ENCODE measurements at regions not wholly inside any gene's neighbourhood (a gene's known extent, or its start where the extent isn't known, plus 50 kb on each side); places are given as distances from the start of the nearest gene placed in this dataset.
"Not testable (repeated sequence)": the region's sequence is repeated elsewhere in the genome, so short reads cannot be mapped to it uniquely, and the experiment has no call there.

- H3K4me1 Mint-ChIP-seq; H3K4me1 ChIP-seq (ENCODE audit: control insufficient read depth in 2 of 2, insufficient read depth in 2 of 2, low read length in 2 of 2); intact Hi-C loops (cut with micrococcal nuclease): not testable (repeated sequence)
Measured at GRCh38 chr2:187023996-187024395, 175.0 kb upstream of the ZSWIM2 start.

GRCh38 chr2:187017438-187017837 lies 168.5 kb upstream of the ZSWIM2 start:
- no peak for DNase-seq
- Mint-ChIP-seq H3K36me3 (no peaks in the 10 kb centered on the region), H3K4me1 (no peaks in the 10 kb centered on the region), H3K27me3 (no peaks in the 10 kb centered on the region), H3K4me3 (no peak overlapping the region), H3K9me3 (peaks cover 0 to 6% (median 4%) of the 10 kb centered on the region in 11 donors), H3K27ac (no peak overlapping the region)
- ChIA-PET CTCF (no interaction called here), POLR2A (no interaction called here)
- Histone ChIP-seq H3K4me1 (ENCODE audit: control insufficient read depth in 2 of 2, insufficient read depth in 2 of 2, low read length in 2 of 2) (no peaks in the 10 kb centered on the region), H3K4me3 (ENCODE audit: low read length) (no peak overlapping the region), H3K9me3 (ENCODE audit: control insufficient read depth in 2 of 3, low read length in 3 of 3) (no peaks in the 10 kb centered on the region), H3K27ac (ENCODE audit: low read depth, low read length) (no peak overlapping the region), H3K36me3 (ENCODE audit: control insufficient read depth in 2 of 3, insufficient read depth in 3 of 3, low read length in 3 of 3) (no peaks in the 10 kb centered on the region), H3K27me3 (ENCODE audit: control insufficient read depth in 2 of 2, insufficient read depth in 2 of 2, low read length in 2 of 2) (no peaks in the 10 kb centered on the region)
- intact Hi-C loops (cut with micrococcal nuclease): no loop called here
- no peak for ATAC-seq

More at GRCh38 chr2:187023996-187024395, 175.0 kb upstream of the ZSWIM2 start:
- H3K27ac Mint-ChIP-seq; H3K9me3 ChIP-seq (ENCODE audit: control insufficient read depth in 2 of 3, low read length in 3 of 3); H3K4me3 ChIP-seq (ENCODE audit: low read length); H3K27ac ChIP-seq (ENCODE audit: low read depth, low read length); DNase-seq; H3K36me3 ChIP-seq (ENCODE audit: control insufficient read depth in 2 of 3, insufficient read depth in 3 of 3, low read length in 3 of 3); CTCF ChIA-PET; H3K27me3 ChIP-seq (ENCODE audit: control insufficient read depth in 2 of 2, insufficient read depth in 2 of 2, low read length in 2 of 2); POLR2A ChIA-PET; ATAC-seq; H3K4me3 Mint-ChIP-seq; H3K36me3 Mint-ChIP-seq; H3K27me3 Mint-ChIP-seq: not testable (repeated sequence)
- peaks cover 5 to 43% (median 19%) of the 10 kb centered on the region in 11 donors for H3K9me3 Mint-ChIP-seq

DNA sequence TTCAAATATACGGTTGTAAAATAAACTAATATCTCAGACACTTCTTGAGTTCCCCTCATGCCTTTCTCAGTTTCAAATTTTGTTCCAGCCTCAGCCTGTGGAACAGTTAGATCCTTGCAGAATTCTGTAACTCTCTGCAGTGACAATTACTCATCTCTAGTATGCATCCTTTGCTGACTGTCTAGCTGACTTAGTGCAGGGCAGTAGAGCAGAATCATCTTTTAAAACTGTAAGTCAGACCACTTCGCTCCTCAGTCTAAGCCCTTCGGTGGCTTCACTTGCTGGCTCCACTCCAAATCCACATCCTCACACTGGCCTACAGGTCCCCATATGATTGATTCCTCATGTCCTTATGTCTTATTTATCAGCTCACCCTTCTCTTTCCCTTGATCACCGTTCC lies 164.1 kb upstream of the ZSWIM2 start:
- Mint-ChIP-seq H3K27ac (no peak overlapping the region), H3K36me3 (no peaks in the 10 kb centered on the region), H3K4me3 (no peak overlapping the region), H3K4me1 (no peaks in the 10 kb centered on the region), H3K9me3 (peaks cover 0 to 9% (median 0%) of the 10 kb centered on the region in 11 donors), H3K27me3 (no peaks in the 10 kb centered on the region)
- DNase-seq (no peak), ATAC-seq (no peak)
- intact Hi-C loops (cut with micrococcal nuclease): no loop called here
- ChIA-PET POLR2A (no interaction called here), CTCF (no interaction called here)
- H3K36me3 ChIP-seq (ENCODE audit: control insufficient read depth in 2 of 3, insufficient read depth in 3 of 3, low read length in 3 of 3): no peaks in the 10 kb centered on the region
- no peak overlapping the region for H3K4me3 ChIP-seq (ENCODE audit: low read length)
- no peaks in the 10 kb centered on the region for H3K27me3 ChIP-seq (ENCODE audit: control insufficient read depth in 2 of 2, insufficient read depth in 2 of 2, low read length in 2 of 2)
- H3K9me3 ChIP-seq (ENCODE audit: control insufficient read depth in 2 of 3, low read length in 3 of 3): no peaks in the 10 kb centered on the region
- no peaks in the 10 kb centered on the region for H3K4me1 ChIP-seq (ENCODE audit: control insufficient read depth in 2 of 2, insufficient read depth in 2 of 2, low read length in 2 of 2)
- no peak overlapping the region for H3K27ac ChIP-seq (ENCODE audit: low read depth, low read length)

DNA sequence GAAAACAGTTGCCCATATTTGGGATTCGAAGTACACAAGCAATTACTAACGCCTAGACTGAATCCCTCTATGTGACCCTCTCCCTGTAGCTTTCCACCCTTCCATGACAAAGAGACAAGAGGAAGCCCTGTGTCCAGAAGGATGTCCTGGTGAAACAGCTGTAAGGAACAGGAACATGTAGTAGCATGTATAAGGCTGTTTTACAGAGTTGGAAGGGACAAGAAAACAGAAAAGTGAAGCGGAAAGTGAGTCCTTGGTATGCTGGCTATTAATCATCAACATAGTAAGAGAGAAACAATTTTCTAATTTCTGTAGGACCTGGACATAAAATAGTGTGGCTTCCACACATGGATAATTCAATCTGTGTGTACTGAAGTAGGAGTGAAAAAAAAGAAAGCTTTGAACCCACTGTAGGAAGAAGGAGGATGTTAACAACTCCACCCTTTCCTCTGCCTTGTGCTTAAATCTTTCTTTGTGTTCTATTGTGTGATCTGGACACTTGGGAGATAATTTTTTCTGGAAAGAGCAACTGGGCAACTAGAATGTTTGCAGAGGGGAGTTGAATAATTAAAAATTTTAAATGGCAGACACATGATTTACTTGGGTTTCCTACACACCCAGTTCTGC lies 162.3 kb upstream of the ZSWIM2 start:
- no peaks in the 10 kb centered on the region for H3K4me1 Mint-ChIP-seq
- DNase-seq (no peak), ATAC-seq (no peak)
- Histone ChIP-seq H3K9me3 (ENCODE audit: control insufficient read depth in 2 of 3, low read length in 3 of 3) (no peaks in the 10 kb centered on the region), H3K27ac (ENCODE audit: low read depth, low read length) (no peak overlapping the region), H3K36me3 (ENCODE audit: control insufficient read depth in 2 of 3, insufficient read depth in 3 of 3, low read length in 3 of 3) (no peaks in the 10 kb centered on the region), H3K4me3 (ENCODE audit: low read length) (no peak overlapping the region), H3K4me1 (ENCODE audit: control insufficient read depth in 2 of 2, insufficient read depth in 2 of 2, low read length in 2 of 2) (no peaks in the 10 kb centered on the region), H3K27me3 (ENCODE audit: control insufficient read depth in 2 of 2, insufficient read depth in 2 of 2, low read length in 2 of 2) (no peaks in the 10 kb centered on the region)
- no peaks in the 10 kb centered on the region for H3K27me3 Mint-ChIP-seq
- no peak overlapping the region for H3K4me3 Mint-ChIP-seq
- intact Hi-C loops (cut with micrococcal nuclease): no loop called here
- CTCF ChIA-PET: no interaction called here
- no peaks in the 10 kb centered on the region for H3K36me3 Mint-ChIP-seq
- POLR2A ChIA-PET: no interaction called here
- no peak overlapping the region for H3K27ac Mint-ChIP-seq
- peaks cover 0 to 9% (median 0%) of the 10 kb centered on the region in 11 donors for H3K9me3 Mint-ChIP-seq

- no peaks in the 10 kb centered on the region for H3K4me1 ChIP-seq (ENCODE audit: control insufficient read depth in 2 of 2, insufficient read depth in 2 of 2, low read length in 2 of 2)
- ChIA-PET CTCF (no interaction called here), POLR2A (no interaction called here)
- H3K27me3 ChIP-seq (ENCODE audit: control insufficient read depth in 2 of 2, insufficient read depth in 2 of 2, low read length in 2 of 2): no peaks in the 10 kb centered on the region
- no peak overlapping the region for H3K27ac ChIP-seq (ENCODE audit: low read depth, low read length)
- DNase-seq: no peak
- Mint-ChIP-seq H3K9me3 (peaks cover 0 to 9% (median 0%) of the 10 kb centered on the region in 11 donors), H3K4me3 (no peak overlapping the region), H3K27me3 (no peaks in the 10 kb centered on the region), H3K36me3 (no peaks in the 10 kb centered on the region), H3K27ac (no peak overlapping the region), H3K4me1 (no peaks in the 10 kb centered on the region)
- no peak for ATAC-seq
- H3K9me3 ChIP-seq (ENCODE audit: control insufficient read depth in 2 of 3, low read length in 3 of 3): no peaks in the 10 kb centered on the region
- no peaks in the 10 kb centered on the region for H3K36me3 ChIP-seq (ENCODE audit: control insufficient read depth in 2 of 3, insufficient read depth in 3 of 3, low read length in 3 of 3)
- intact Hi-C loops (cut with micrococcal nuclease): no loop called here
- H3K4me3 ChIP-seq (ENCODE audit: low read length): no peak overlapping the region
Measured at GRCh38 chr2:187009483-187010239, 160.7 kb upstream of the ZSWIM2 start.

- Histone ChIP-seq H3K4me1 (ENCODE audit: control insufficient read depth in 2 of 2, insufficient read depth in 2 of 2, low read length in 2 of 2) (no peaks in the 10 kb centered on the region), H3K27me3 (ENCODE audit: control insufficient read depth in 2 of 2, insufficient read depth in 2 of 2, low read length in 2 of 2) (no peaks in the 10 kb centered on the region), H3K9me3 (ENCODE audit: control insufficient read depth in 2 of 3, low read length in 3 of 3) (no peaks in the 10 kb centered on the region), H3K27ac (ENCODE audit: low read depth, low read length) (no peak overlapping the region), H3K36me3 (ENCODE audit: control insufficient read depth in 2 of 3, insufficient read depth in 3 of 3, low read length in 3 of 3) (no peaks in the 10 kb centered on the region), H3K4me3 (ENCODE audit: low read length) (no peak overlapping the region)
- H3K4me1 Mint-ChIP-seq: no peaks in the 10 kb centered on the region
- no peak overlapping the region for H3K27ac Mint-ChIP-seq
- peaks cover 0 to 9% (median 0%) of the 10 kb centered on the region in 11 donors for H3K9me3 Mint-ChIP-seq
- DNase-seq (no peak), ATAC-seq (no peak)
- H3K27me3 Mint-ChIP-seq: peaks cover 0 to 8% (median 4%) of the 10 kb centered on the region in 5 donors
- peaks cover 0 to 3% (median 0%) of the 10 kb centered on the region in 5 donors for H3K36me3 Mint-ChIP-seq
- intact Hi-C loops (cut with micrococcal nuclease): no loop called here
- H3K4me3 Mint-ChIP-seq: no peak overlapping the region
- ChIA-PET CTCF (no interaction called here), POLR2A (no interaction called here)
Measured at GRCh38 chr2:187008111-187008510, 159.1 kb upstream of the ZSWIM2 start.

- CTCF ChIA-PET: no interaction called here
- H3K27ac ChIP-seq (ENCODE audit: low read depth, low read length): no peak overlapping the region
- Mint-ChIP-seq H3K4me1 (no peaks in the 10 kb centered on the region), H3K27ac (no peak overlapping the region), H3K27me3 (peaks cover 0 to 12% (median 7%) of the 10 kb centered on the region in 5 donors), H3K9me3 (peaks cover 0 to 3% (median 0%) of the 10 kb centered on the region in 11 donors), H3K36me3 (peaks cover 0 to 3% (median 0%) of the 10 kb centered on the region in 5 donors), H3K4me3 (no peak overlapping the region)
- no peaks in the 10 kb centered on the region for H3K4me1 ChIP-seq (ENCODE audit: control insufficient read depth in 2 of 2, insufficient read depth in 2 of 2, low read length in 2 of 2)
- H3K9me3 ChIP-seq (ENCODE audit: control insufficient read depth in 2 of 3, low read length in 3 of 3): no peaks in the 10 kb centered on the region
- H3K36me3 ChIP-seq (ENCODE audit: control insufficient read depth in 2 of 3, insufficient read depth in 3 of 3, low read length in 3 of 3): no peaks in the 10 kb centered on the region
- no peaks in the 10 kb centered on the region for H3K27me3 ChIP-seq (ENCODE audit: control insufficient read depth in 2 of 2, insufficient read depth in 2 of 2, low read length in 2 of 2)
- H3K4me3 ChIP-seq (ENCODE audit: low read length): no peak overlapping the region
- intact Hi-C loops (cut with micrococcal nuclease): no loop called here
- POLR2A ChIA-PET: no interaction called here
- ATAC-seq: no peak
- no peak for DNase-seq
Measured at GRCh38 chr2:187003611-187004010, 154.6 kb upstream of the ZSWIM2 start.
